ENCODE measurements at regions not wholly inside any gene's neighbourhood (a gene's known extent, or its start where the extent isn't known, plus 50 kb on each side); places are given as distances from the start of the nearest gene placed in this dataset.

GRCh38 chr5:2283481-2284045 lies 400.8 kb upstream of the IRX4 start:
- DNase-seq: no peak

DNA sequence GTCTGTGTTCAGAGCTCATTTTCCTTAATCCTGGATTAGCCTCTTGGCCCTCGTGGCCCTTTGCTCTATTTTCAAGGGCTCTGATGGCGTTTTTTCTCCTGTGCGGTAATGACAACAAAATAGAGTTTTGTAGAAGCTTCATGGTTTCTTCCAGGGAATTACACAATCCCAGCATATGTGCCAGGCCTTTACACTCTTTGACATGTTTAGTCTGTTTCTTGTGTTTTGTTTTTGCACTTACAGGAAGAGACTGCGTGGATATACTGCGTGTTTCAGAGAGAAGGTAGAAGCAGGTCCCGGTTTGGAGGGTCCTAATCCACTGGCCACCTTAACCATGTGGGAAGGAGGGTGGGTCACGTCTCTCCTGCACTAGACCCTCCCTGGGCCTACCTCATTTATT lies 400.2 kb upstream of the IRX4 start:
- no peak for DNase-seq

- DNase-seq: no peak
Measured at GRCh38 chr5:2282034-2282690, 399.4 kb upstream of the IRX4 start.

DNA sequence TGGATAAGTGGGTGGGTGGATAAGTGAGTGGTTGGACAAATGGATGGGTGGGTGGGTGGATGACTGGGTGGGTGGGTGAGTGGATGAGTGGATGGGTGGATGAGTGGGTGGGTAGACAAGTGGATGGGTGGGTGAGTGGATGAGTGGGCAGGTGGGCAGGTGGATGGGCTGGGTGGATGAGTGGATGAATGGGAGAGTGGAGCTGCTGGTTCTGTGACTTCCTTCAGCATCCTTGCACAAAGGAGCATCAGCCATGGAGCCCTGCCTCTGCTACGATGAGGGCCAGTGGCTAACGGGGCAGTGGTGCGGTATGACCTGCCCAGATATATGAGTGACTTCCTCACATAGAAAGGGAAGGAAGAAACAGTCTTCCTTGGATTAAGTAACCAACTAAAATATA lies 398.7 kb upstream of the IRX4 start:
- no peak for DNase-seq

- no peak for DNase-seq
Measured at GRCh38 chr5:2280318-2280717, 397.6 kb upstream of the IRX4 start.

DNA sequence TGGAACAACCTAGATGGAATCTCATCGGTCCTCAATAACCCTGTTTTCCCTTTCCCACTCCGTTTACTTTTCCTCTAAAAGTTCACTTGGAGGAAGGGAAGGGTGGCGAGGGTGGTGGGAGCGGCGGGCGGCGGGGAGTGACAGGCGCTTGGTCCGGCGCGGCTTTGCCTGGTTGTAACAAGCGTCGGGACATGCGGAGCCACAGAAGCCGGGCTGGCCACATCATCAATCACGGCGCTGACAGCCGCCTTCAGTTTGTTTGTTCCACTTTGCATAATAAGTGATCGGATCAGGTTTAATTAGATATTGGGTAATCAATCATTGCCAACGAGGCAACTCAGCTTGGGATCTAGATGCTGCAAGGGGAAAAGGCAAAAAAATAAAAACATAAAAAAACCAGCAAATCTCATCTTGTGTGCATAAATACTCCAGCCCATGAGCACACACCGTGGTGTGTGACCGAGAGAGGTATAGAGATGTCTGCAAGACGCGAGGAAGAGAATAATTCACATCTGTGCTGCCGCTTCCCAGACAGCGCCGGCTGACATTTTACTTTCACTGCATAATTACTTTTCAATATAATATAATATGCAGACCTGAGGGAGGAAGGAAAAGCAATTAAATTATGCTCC lies 396.2 kb upstream of the IRX4 start:
- no peak for DNase-seq

DNA sequence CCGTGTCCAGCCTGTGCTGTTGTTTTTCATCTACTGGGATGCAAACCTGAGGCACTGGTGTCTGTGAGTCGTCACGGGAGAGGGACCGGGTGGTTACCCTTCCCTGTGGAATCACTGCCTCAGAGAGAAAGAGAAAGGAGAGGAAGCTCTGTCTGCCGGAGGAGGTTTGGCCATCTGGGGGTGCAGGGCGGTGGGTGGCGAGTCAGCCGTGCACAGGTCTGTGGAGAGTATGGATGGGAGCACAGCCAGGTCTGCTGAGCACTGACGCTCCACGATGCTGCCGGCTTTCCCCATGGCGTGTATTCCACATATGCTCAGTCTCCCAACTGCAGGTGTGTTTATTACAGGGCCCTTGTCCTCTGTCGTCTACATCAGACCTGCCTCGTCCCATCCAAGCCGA lies 395.2 kb upstream of the IRX4 start:
- DNase-seq: no peak

DNA sequence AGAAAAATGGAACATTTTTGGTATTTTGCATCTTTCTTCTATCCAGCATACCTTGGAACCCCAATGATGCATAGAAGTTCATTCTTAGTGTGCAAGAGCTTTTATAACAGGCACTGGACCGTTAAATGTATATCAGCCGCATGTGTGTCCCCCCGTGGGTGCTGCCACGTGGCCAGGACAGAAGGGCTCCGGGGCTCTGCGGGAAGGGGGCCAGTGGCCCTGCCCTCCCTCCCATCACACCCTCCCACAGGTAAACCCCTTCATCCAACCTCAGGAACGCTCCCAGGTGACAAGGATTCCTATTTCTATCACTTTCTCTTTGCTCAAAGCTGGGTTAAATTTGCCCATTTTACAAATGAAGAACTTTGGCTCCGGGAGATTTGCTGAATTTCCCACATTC lies 393.4 kb upstream of the IRX4 start:
- DNase-seq: no peak

GRCh38 chr5:2272755-2273154 lies 390.0 kb upstream of the IRX4 start:
- DNase-seq: no peak

- no peak for DNase-seq
Measured at GRCh38 chr5:2272039-2272438, 389.3 kb upstream of the IRX4 start.

- DNase-seq: no peak
Measured at GRCh38 chr5:2271316-2271715, 388.6 kb upstream of the IRX4 start.

- no peak for DNase-seq
Measured at GRCh38 chr5:2270467-2270866, 387.7 kb upstream of the IRX4 start.

- no peak for DNase-seq
Measured at GRCh38 chr5:2269656-2270055, 386.9 kb upstream of the IRX4 start.

GRCh38 chr5:2267991-2268390 lies 385.3 kb upstream of the IRX4 start:
- no peak for DNase-seq

- peak in 1 of 3 experiments; percentile 69 for DNase-seq
Measured at GRCh38 chr5:2266641-2267240, 384.0 kb upstream of the IRX4 start.

- no peak for DNase-seq
Measured at GRCh38 chr5:2265341-2265740, 382.6 kb upstream of the IRX4 start.

- no peak for DNase-seq
Measured at GRCh38 chr5:2263763-2264162, 381.0 kb upstream of the IRX4 start.

DNA sequence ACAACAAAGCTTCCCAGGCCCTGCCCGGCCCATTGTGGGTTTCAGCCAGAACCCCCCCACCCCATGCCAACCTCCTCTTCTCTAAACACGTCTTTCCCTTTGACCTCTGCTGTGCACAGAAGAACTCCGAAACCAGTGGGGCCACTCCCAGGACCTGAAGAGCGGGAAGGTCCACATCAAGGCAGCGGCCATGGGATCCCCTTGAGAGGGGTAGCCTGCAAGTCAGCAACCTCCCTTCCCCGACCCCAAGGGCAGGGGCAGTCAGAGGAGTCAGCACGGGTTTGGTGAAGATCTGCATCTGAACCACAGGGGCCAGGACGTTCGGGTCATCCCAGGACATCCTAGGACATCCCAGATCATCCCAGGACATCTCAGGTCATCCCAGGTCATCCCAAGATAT lies 379.9 kb upstream of the IRX4 start:
- DNase-seq: no peak

- no peak for DNase-seq
Measured at GRCh38 chr5:2261004-2261703, 378.4 kb upstream of the IRX4 start.

DNA sequence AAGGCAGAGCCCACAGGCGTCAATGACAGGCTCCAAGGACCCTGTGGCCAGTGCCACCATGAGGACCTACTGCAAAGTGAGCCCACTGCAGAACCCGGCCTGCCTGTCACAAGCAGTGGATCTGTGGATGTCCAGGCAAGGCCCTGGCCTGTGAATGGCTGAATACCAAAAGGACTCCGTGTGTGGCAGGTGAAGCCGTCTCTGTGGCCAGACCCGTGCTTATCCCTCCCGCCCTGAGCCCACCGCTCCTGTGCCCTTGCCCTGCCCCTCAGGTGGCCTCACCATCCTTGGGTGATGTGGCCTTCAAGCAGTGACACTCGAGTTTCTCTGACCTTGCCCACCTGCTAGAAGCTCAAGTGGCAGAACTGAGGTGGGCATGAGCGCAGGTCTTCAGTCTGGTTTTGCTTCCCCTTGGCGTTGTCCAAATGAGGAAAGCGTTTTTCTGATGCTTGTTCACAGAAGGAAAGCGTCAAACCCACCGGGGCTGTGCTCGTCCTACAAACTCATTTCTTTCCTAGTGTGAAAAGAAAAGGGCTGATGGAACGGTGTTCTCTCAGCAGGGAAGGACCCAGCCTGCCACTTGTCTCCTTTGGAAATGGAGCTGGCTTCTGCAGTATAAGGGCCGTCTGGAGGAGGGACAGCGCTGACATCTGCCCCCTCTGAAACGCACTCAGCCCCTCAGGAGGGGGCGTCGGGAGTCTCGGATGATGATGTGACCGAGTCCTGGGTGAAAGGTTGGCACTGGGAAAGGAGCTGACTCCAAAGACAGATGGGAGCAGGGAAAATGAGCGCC lies 377.7 kb upstream of the IRX4 start:
- DNase-seq: no peak

GRCh38 chr5:2259494-2260107 lies 376.9 kb upstream of the IRX4 start:
- DNase-seq: no peak

- DNase-seq: no peak
Measured at GRCh38 chr5:2258861-2259260, 376.1 kb upstream of the IRX4 start.

Data from NCI-H1417 (cell line).